ENCODE measurements at regions not wholly inside any gene's neighbourhood (a gene's known extent, or its start where the extent isn't known, plus 50 kb on each side); places are given as distances from the start of the nearest gene placed in this dataset.

- TF ChIP-seq EZH2 (IDR thresholded peaks at IDR 0.05) = no peak
- TF ChIP-seq, protein P1, sequence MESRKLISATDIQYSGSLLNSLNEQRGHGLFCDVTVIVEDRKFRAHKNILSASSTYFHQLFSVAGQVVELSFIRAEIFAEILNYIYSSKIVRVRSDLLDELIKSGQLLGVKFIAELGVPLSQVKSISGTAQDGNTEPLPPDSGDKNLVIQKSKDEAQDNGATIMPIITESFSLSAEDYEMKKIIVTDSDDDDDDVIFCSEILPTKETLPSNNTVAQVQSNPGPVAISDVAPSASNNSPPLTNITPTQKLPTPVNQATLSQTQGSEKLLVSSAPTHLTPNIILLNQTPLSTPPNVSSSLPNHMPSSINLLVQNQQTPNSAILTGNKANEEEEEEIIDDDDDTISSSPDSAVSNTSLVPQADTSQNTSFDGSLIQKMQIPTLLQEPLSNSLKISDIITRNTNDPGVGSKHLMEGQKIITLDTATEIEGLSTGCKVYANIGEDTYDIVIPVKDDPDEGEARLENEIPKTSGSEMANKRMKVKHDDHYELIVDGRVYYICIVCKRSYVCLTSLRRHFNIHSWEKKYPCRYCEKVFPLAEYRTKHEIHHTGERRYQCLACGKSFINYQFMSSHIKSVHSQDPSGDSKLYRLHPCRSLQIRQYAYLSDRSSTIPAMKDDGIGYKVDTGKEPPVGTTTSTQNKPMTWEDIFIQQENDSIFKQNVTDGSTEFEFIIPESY (IDR thresholded peaks at IDR 0.05; ENCODE audit: extremely low read depth, insufficient replicate concordance, low read length) = no peak
- no peak for TF ChIP-seq EZH2phosphoT487 (IDR thresholded peaks at IDR 0.05; ENCODE audit: borderline replicate concordance)
- TF ChIP-seq, protein P2, sequence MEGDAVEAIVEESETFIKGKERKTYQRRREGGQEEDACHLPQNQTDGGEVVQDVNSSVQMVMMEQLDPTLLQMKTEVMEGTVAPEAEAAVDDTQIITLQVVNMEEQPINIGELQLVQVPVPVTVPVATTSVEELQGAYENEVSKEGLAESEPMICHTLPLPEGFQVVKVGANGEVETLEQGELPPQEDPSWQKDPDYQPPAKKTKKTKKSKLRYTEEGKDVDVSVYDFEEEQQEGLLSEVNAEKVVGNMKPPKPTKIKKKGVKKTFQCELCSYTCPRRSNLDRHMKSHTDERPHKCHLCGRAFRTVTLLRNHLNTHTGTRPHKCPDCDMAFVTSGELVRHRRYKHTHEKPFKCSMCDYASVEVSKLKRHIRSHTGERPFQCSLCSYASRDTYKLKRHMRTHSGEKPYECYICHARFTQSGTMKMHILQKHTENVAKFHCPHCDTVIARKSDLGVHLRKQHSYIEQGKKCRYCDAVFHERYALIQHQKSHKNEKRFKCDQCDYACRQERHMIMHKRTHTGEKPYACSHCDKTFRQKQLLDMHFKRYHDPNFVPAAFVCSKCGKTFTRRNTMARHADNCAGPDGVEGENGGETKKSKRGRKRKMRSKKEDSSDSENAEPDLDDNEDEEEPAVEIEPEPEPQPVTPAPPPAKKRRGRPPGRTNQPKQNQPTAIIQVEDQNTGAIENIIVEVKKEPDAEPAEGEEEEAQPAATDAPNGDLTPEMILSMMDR (IDR thresholded peaks at IDR 0.05 in 2 of 3, conservative IDR thresholded peaks at IDR 0.05 in 1 of 3; ENCODE audit: borderline replicate concordance in 1 of 3, insufficient read depth in 1 of 3, low read depth in 2 of 3, low read length in 2 of 3) = no peak
- no peak for TF ChIP-seq POLR2A (IDR thresholded peaks at IDR 0.05; ENCODE audit: borderline replicate concordance, extremely low read depth, insufficient read depth, insufficient read length)
- TF ChIP-seq POLR2AphosphoS5 (IDR thresholded peaks at IDR 0.05; ENCODE audit: low read depth, low read length) = no peak
- no peak for TF ChIP-seq RAD21 (IDR thresholded peaks at IDR 0.05; ENCODE audit: low read depth)
- no peak for TF ChIP-seq CBX3 (IDR thresholded peaks at IDR 0.05; ENCODE audit: low read depth)
- no peak for TF ChIP-seq MAX (IDR thresholded peaks at IDR 0.05)
Measured at GRCh38 chr1:182114627-182115023, 53.1 kb upstream of the ZNF648 start.

All from HCT116 (cell line).